ENCODE measurements at regions not wholly inside any gene's neighbourhood (a gene's known extent, or its start where the extent isn't known, plus 50 kb on each side); places are given as distances from the start of the nearest gene placed in this dataset.

DNA sequence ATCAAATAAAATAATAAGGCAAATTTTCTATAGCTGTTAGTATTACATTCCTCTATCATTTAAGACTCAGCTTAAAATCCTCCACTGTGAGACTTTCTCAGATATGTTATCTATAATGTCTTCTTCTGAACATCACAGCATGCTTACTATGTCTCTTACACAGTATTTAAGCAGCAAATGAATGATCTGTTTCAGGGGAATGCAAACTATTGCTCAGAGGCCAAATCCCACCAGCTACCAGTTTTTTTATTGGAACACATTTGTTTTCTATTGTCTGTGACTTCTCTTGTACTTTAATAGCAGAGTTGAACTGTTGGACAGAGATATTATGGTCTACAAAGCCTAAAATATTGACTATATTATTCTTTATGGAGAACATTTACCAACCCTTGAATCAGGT lies 59.6 kb downstream of the C3orf38 start:
- ChIA-PET CTCF (interaction anchor here (1.0 kb wide), 1 partner anchor 10 kb away, joined by 4 read pairs; no protein-coding TSS in a partner anchor), POLR2A (no interaction called here)
- no peak for ATAC-seq
- no peak for DNase-seq (ENCODE audit: low spot score)
- Mint-ChIP-seq H3K4me1 (peaks cover 14% of the 10 kb centered on the region), H3K4me3 (no peak overlapping the region), H3K27me3 (ENCODE audit: low read depth) (0 out of 2 replicates have a peak, but pooled peaks cover 2% of the 10 kb centered on the region), H3K36me3 (no peaks in the 10 kb centered on the region), H3K9me3 (no peaks in the 10 kb centered on the region), H3K27ac (no peak overlapping the region)
- TF ChIP-seq ZNF263 (CRISPR knock-in tag; IDR thresholded peaks at IDR 0.05; ENCODE audit: low read depth): no peak
- TF ChIP-seq MYBL2 (CRISPR knock-in tag; IDR thresholded peaks at IDR 0.05): no peak
- no peak for TF ChIP-seq RELA (CRISPR knock-in tag; IDR thresholded peaks at IDR 0.05; ENCODE audit: borderline replicate concordance)
- TF ChIP-seq GABPB1 (CRISPR knock-in tag; IDR thresholded peaks at IDR 0.05): no peak
- no peak for TF ChIP-seq TCF7 (CRISPR knock-in tag; IDR thresholded peaks at IDR 0.05; ENCODE audit: low read depth)

DNA sequence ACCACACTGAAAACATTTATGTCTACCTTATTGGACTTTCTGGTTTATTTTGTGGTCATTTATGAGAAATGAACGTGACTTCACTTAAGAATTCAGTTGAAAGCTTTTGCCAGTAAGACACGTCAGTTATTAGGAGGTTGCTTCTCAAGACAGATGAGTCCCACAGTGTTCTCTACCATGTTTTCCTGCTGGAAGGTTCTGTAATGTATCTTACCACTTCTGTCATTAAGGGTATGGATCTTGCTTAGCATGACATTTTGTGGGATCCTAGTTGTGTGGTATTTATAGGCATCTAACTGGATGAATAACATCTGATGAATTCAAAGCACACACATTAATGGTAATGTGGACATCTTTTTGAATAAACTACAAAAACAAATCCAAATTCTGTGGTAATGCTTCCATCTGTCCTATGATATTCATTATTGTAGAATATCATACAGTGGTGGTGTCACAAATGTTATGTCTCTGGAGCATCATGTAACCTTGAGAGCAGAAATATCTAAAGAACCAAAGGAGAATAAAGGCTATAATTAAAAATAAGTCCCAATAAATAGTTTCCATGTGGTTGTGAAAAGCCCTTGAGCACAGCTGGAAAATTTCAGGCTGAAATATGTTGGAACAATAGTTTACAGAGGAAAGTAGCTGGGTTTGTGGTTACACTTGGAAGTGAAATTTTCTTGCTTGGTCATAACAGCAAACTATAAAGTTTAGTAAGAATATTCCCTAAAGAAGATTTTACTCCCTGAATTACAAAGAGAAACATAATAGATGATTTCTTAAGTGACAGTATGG lies 61.5 kb downstream of the C3orf38 start:
- 0 out of 2 replicates have a peak, but pooled peaks cover 2% of the 10 kb centered on the region for H3K27me3 Mint-ChIP-seq (ENCODE audit: low read depth)
- peaks cover 8% of the 10 kb centered on the region for H3K4me1 Mint-ChIP-seq

More for the DNA sequence above, 61.5 kb downstream of the C3orf38 start:
- TF ChIP-seq CTCF (IDR thresholded peaks at IDR 0.05) (no peak), MYBL2 (CRISPR knock-in tag; IDR thresholded peaks at IDR 0.05) (no peak), CREM (CRISPR knock-in tag; IDR thresholded peaks at IDR 0.05) (no peak), ATF2 (CRISPR knock-in tag; IDR thresholded peaks at IDR 0.05; ENCODE audit: borderline replicate concordance, low read depth) (no peak), ESRRA (CRISPR knock-in tag; IDR thresholded peaks at IDR 0.05; ENCODE audit: borderline replicate concordance) (no peak), NR2C2 (CRISPR knock-in tag; IDR thresholded peaks at IDR 0.05) (no peak), E2F5 (CRISPR knock-in tag; IDR thresholded peaks at IDR 0.05) (no peak), ZNF416 (CRISPR knock-in tag; IDR thresholded peaks at IDR 0.05) (no peak)
- TF ChIP-seq, protein P1, sequence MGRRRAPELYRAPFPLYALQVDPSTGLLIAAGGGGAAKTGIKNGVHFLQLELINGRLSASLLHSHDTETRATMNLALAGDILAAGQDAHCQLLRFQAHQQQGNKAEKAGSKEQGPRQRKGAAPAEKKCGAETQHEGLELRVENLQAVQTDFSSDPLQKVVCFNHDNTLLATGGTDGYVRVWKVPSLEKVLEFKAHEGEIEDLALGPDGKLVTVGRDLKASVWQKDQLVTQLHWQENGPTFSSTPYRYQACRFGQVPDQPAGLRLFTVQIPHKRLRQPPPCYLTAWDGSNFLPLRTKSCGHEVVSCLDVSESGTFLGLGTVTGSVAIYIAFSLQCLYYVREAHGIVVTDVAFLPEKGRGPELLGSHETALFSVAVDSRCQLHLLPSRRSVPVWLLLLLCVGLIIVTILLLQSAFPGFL (CRISPR knock-in tag; IDR thresholded peaks at IDR 0.05; ENCODE audit: borderline replicate concordance): no peak
- TF ChIP-seq, protein P2, sequence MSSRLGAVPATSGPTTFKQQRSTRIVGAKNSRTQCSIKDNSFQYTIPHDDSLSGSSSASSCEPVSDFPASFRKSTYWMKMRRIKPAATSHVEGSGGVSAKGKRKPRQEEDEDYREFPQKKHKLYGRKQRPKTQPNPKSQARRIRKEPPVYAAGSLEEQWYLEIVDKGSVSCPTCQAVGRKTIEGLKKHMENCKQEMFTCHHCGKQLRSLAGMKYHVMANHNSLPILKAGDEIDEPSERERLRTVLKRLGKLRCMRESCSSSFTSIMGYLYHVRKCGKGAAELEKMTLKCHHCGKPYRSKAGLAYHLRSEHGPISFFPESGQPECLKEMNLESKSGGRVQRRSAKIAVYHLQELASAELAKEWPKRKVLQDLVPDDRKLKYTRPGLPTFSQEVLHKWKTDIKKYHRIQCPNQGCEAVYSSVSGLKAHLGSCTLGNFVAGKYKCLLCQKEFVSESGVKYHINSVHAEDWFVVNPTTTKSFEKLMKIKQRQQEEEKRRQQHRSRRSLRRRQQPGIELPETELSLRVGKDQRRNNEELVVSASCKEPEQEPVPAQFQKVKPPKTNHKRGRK (CRISPR knock-in tag; IDR thresholded peaks at IDR 0.05; ENCODE audit: borderline replicate concordance): no peak
- TF ChIP-seq, protein P3, sequence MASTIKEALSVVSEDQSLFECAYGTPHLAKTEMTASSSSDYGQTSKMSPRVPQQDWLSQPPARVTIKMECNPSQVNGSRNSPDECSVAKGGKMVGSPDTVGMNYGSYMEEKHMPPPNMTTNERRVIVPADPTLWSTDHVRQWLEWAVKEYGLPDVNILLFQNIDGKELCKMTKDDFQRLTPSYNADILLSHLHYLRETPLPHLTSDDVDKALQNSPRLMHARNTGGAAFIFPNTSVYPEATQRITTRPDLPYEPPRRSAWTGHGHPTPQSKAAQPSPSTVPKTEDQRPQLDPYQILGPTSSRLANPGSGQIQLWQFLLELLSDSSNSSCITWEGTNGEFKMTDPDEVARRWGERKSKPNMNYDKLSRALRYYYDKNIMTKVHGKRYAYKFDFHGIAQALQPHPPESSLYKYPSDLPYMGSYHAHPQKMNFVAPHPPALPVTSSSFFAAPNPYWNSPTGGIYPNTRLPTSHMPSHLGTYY (CRISPR knock-in tag; IDR thresholded peaks at IDR 0.05): no peak
- H3K27ac Mint-ChIP-seq: no peak overlapping the region
- ChIA-PET POLR2A (no interaction called here), CTCF (no interaction called here)
- no peak for DNase-seq (ENCODE audit: low spot score)
- no peaks in the 10 kb centered on the region for H3K36me3 Mint-ChIP-seq
- no peak overlapping the region for H3K4me3 Mint-ChIP-seq
- no peaks in the 10 kb centered on the region for H3K9me3 Mint-ChIP-seq
- no peak for ATAC-seq

Data from WTC11 (cell line).